NOMO-1 (cell line): ENCODE measurements at regions not wholly inside any gene's neighbourhood (a gene's known extent, or its start where the extent isn't known, plus 50 kb on each side); places are given as distances from the start of the nearest gene placed in this dataset.
"Not testable (repeated sequence)": the region's sequence is repeated elsewhere in the genome, so short reads cannot be mapped to it uniquely, and the experiment has no call there.

Experiments used
- DNase-seq, 2 experiments: peaks; one replicate each; lab custom pipeline; 2025; ENCODE audit not compliant: unreplicated experiment in 2 of 2; lab: John Stamatoyannopoulos, UW

DNA sequence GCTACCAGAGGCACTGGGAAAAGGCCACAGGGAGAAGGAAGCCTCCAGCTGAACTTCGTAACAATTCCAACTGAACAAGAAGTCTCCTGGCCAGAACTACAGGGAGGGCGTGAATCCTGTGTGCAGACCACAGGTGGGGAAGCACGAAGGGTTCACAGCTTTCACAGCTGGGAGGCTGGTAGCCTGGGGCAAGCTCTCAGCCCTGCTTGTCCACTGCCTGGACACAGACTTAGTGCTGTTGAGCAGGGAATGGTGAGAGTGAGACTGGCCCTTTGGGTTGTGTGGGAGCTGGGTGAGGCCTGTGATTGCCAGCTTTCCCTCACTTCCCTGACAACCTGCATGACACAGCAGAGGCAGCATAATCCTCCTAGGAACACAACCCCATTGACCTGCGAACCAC, 52.1 kb upstream of the TMEM45B start:
- DNase-seq, result not testable (repeated sequence)

DNA sequence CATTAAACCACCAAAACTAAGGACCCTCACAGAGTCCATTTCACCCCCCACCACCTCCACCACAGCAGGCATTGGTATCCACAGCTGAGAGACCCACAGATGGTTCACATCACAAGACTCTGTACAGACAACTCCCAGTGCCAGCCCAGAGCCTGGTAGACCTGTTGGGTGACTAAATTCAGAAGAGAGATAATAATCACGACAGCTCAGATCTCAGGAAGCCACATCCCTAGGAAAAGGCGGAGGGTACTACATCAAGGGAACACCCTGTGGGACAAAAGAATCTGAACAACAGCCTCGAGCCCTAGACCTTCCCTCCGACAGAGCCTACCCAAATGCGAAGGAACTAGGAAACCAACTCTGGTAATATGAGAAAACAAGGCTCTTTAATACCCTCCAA, 51.4 kb upstream of the TMEM45B start:
- DNase-seq, result not testable (repeated sequence)
